GM23338 (cell line): ENCODE measurements at regions not wholly inside any gene's neighbourhood (a gene's known extent, or its start where the extent isn't known, plus 50 kb on each side); places are given as distances from the start of the nearest gene placed in this dataset.

ENCODE experiments used
- ATAC-seq: fragments of 200-7000 bp; cut with Tn5 transposase; 3 replicates; pipeline ENCODE4 v1.9.1; 2020
- DNase-seq: peaks from one replicate; pipeline ENCODE4 v3.0.0-alpha.2; 2015; ENCODE audit warnings: low spot score
- H2AFZ ChIP-seq: fragments of 200-600 bp; sonication (generic); 2 replicates; pipeline ENCODE4 v1.8.0; 2016; ENCODE audit warnings: antibody characterized with exemption, mild to moderate bottlenecking, moderate library complexity
- H3F3A ChIP-seq: fragments of 200-600 bp; sonication (generic); replicated peaks from 2 replicates; pipeline ENCODE4 v1.8.0; 2017; ENCODE audit warnings: antibody characterized with exemption, mixed run types, low read depth
- H3K27ac ChIP-seq: fragments of 200-600 bp; sonication (generic); 2 replicates; pipeline ENCODE4 v1.6.1; 2016; ENCODE audit warnings: low read depth
- H3K27me3 ChIP-seq: fragments of 200-600 bp; sonication (generic); 2 replicates; pipeline ENCODE4 v1.8.0; 2016; ENCODE audit warnings: mild to moderate bottlenecking, mixed run types, moderate library complexity; ENCODE audit not compliant: insufficient read depth
- H3K36me3 ChIP-seq: fragments of 200-600 bp; sonication (generic); 2 replicates; pipeline ENCODE4 v1.8.0; 2016; ENCODE audit warnings: mild to moderate bottlenecking; ENCODE audit not compliant: insufficient read depth
- H3K4me1 ChIP-seq: fragments of 200-600 bp; sonication (generic); 2 replicates; pipeline ENCODE4 v1.8.0; 2016; ENCODE audit warnings: mild to moderate bottlenecking, moderate library complexity; ENCODE audit not compliant: insufficient read depth
- H3K4me2 ChIP-seq: fragments of 200-600 bp; sonication (generic); 2 replicates; pipeline ENCODE4 v1.7.1; 2017; ENCODE audit warnings: mixed run types
- H3K4me3 ChIP-seq: fragments of 200-600 bp; sonication (generic); 2 replicates; pipeline ENCODE4 v1.6.1; 2016; ENCODE audit warnings: mixed run types
- H3K79me2 ChIP-seq: fragments of 200-600 bp; sonication (generic); replicated peaks from 2 replicates; pipeline ENCODE4 v1.8.0; 2017; ENCODE audit warnings: mild to moderate bottlenecking; ENCODE audit not compliant: insufficient read depth
- H3K9me2 ChIP-seq: fragments of 200-600 bp; sonication (generic); 2 replicates; pipeline ENCODE4 v1.8.0; 2017; ENCODE audit not compliant: insufficient read depth
- H4K20me1 ChIP-seq: fragments of 200-600 bp; sonication (generic); replicated peaks from 2 replicates; pipeline ENCODE4 v1.8.0; 2017; ENCODE audit warnings: mild to moderate bottlenecking; ENCODE audit not compliant: insufficient read depth
- H3K27ac Mint-ChIP-seq: 2 replicates; pipeline ENCODE4 v1.8.0; 2020; ENCODE audit warnings: inconsistent platforms, mild to moderate bottlenecking, moderate library complexity, mixed read lengths
- H3K27me3 Mint-ChIP-seq: 3 replicates; pipeline ENCODE4 v1.8.0; 2022; ENCODE audit warnings: low read depth, mild to moderate bottlenecking, moderate library complexity, mixed read lengths, inconsistent platforms; ENCODE audit not compliant: insufficient read depth, poor library complexity
- H3K36me3 Mint-ChIP-seq: 3 replicates; pipeline ENCODE4 v1.8.0; 2021; ENCODE audit warnings: low read depth, mild to moderate bottlenecking, inconsistent platforms, moderate library complexity, mixed read lengths
- H3K4me1 Mint-ChIP-seq: 3 replicates; pipeline ENCODE4 v1.8.0; 2020; ENCODE audit warnings: mild to moderate bottlenecking, inconsistent platforms, mixed read lengths
- H3K4me3 Mint-ChIP-seq: 3 replicates; pipeline ENCODE4 v1.8.0; 2021; ENCODE audit warnings: moderate library complexity, mild to moderate bottlenecking, inconsistent platforms, mixed read lengths
- H3K9me3 Mint-ChIP-seq: 3 replicates; pipeline ENCODE4 v1.8.0; 2020; ENCODE audit warnings: moderate library complexity, mild to moderate bottlenecking, inconsistent platforms, mixed read lengths
- CREB1 ChIP-seq: fragments of 250-450 bp; sonication (Bioruptor Pico); IDR thresholded peaks from 2 replicates; pipeline ENCODE4 v1.5.0; 2020; ENCODE audit warnings: low read depth, mild to moderate bottlenecking, moderate library complexity
- ETS1 ChIP-seq: IDR thresholded peaks from 2 replicates; pipeline ENCODE4 v1.6.1; 2016; ENCODE audit warnings: antibody characterized with exemption
- EZH2 ChIP-seq: fragments of 200-600 bp; sonication (generic); IDR thresholded peaks from one replicate; pipeline ENCODE4 v1.8.0; 2017; ENCODE audit warnings: antibody characterized with exemption, mild to moderate bottlenecking, low read depth; ENCODE audit not compliant: unreplicated experiment
- EZH2phosphoT487 ChIP-seq: fragments of 200-600 bp; sonication (generic); IDR thresholded peaks from one replicate; pipeline ENCODE4 v1.8.1; 2018; ENCODE audit warnings: antibody characterized with exemption; ENCODE audit not compliant: unreplicated experiment
- JUNB ChIP-seq: IDR thresholded peaks from one replicate; pipeline ENCODE4 v1.6.1; 2016; ENCODE audit warnings: antibody characterized with exemption; ENCODE audit not compliant: unreplicated experiment
- NANOG ChIP-seq: IDR thresholded peaks from 2 replicates; pipeline ENCODE4 v1.6.1; 2016; ENCODE audit warnings: antibody characterized with exemption, borderline replicate concordance
- POLR2AphosphoS5 ChIP-seq: IDR thresholded peaks from 2 replicates; pipeline ENCODE4 v1.6.1; 2016; ENCODE audit warnings: antibody characterized with exemption, low read depth
- ZNF114 ChIP-seq: fragments of 250-450 bp; sonication (Bioruptor Pico); IDR thresholded peaks from 2 replicates; pipeline ENCODE4 v1.5.0; 2020; ENCODE audit warnings: mild to moderate bottlenecking, moderate library complexity
- ZNF331 ChIP-seq: fragments of 250-450 bp; sonication (Bioruptor Pico); IDR thresholded peaks from 2 replicates; pipeline ENCODE4 v1.5.0; 2020; ENCODE audit warnings: low read depth, mild to moderate bottlenecking, moderate library complexity
- ZNF462 ChIP-seq: fragments of 250-450 bp; sonication (Bioruptor Pico); IDR thresholded peaks from 2 replicates; pipeline ENCODE4 v1.5.0; 2020; ENCODE audit warnings: mild to moderate bottlenecking, moderate library complexity
- TF ChIP-seq, protein P1 (sequence below), 2 experiments: fragments of 200-600 bp in 1 of 2; sonication (generic) in 1 of 2; conservative IDR thresholded peaks; 2 replicates each; pipeline versions ENCODE4 v1.5.1 to v1.6.1; 2016 to 2017; ENCODE audit warnings: antibody characterized with exemption in 2 of 2, low read depth in 2 of 2, mild to moderate bottlenecking in 2 of 2, moderate library complexity in 1 of 2

DNA sequence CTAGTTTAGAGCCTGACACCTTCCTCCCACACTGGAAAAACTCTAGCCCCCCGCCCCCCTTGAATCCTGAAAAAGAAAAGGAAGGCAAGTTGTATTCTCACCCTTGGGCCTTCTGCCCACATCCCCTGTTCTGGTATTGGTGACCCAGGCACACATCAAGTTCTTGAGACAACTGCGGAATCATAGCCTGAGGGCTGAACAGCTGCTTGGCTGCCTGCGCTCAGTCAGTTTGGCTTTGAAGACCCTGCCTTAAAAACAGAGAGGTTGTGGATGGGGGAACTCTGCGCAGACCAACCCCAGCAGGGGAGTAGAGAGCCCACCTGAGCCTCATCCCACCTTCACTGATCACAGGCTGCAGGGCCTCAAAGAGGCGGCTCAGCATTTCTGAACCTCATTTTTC lies 229.2 kb downstream of the ANAPC1 start:
- Histone ChIP-seq H4K20me1 (no peaks in the 10 kb centered on the region), H3K79me2 (no peaks in the 10 kb centered on the region), H3K27me3 (no peaks in the 10 kb centered on the region), H3K4me2 (no peak overlapping the region), H3K4me1 (no peaks in the 10 kb centered on the region), H3F3A (no peaks in the 10 kb centered on the region), H2AFZ (no peak overlapping the region), H3K27ac (no peak overlapping the region), H3K36me3 (no peaks in the 10 kb centered on the region), H3K9me2 (no peaks in the 10 kb centered on the region), H3K4me3 (no peak overlapping the region)
- DNase-seq (no peak), ATAC-seq (no peak)
- Mint-ChIP-seq H3K27me3 (peaks cover 2% of the 10 kb centered on the region), H3K9me3 (no peaks in the 10 kb centered on the region), H3K36me3 (peaks cover 2% of the 10 kb centered on the region; the same call in 1 of the 3 replicates), H3K4me3 (no peak overlapping the region), H3K4me1 (peaks cover 10% of the 10 kb centered on the region), H3K27ac (no peak overlapping the region)
- TF ChIP-seq ZNF331 (CRISPR knock-in tag), result no peak
- TF ChIP-seq ZNF462 (CRISPR knock-in tag), result no peak
- no peak for TF ChIP-seq JUNB
- no peak for TF ChIP-seq EZH2phosphoT487

DNA sequence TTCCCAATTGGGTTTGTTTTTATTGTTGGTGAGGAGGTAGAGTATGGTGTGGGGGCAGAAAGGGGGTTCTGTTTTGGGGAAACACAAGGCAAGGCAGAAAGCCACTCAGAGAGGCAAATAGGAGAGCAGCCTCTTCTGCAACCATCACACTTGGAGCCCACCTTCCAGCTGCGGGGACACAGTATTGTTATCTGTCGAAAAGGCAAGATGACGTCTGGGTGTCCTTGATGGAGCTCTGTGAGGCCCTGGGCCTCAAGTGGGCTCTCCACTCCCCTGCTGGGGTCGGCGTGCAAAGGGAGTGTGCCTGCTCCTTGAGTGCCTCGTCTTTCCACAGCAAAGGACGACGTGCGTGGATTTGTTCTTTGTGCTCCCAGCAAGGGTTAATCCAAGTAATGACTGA lies 227.6 kb downstream of the ANAPC1 start:
- Histone ChIP-seq H3K4me1 (no peaks in the 10 kb centered on the region), H3K4me2 (no peak overlapping the region), H3K4me3 (no peak overlapping the region), H3K27ac (no peak overlapping the region), H4K20me1 (no peaks in the 10 kb centered on the region), H2AFZ (no peak overlapping the region), H3F3A (no peaks in the 10 kb centered on the region), H3K9me2 (0 out of 2 replicates have a peak, but pooled peaks cover 3% of the 10 kb centered on the region), H3K27me3 (no peaks in the 10 kb centered on the region), H3K36me3 (no peaks in the 10 kb centered on the region), H3K79me2 (no peaks in the 10 kb centered on the region)
- H3K9me3 Mint-ChIP-seq, result no peaks in the 10 kb centered on the region
- no peak for DNase-seq
- no peak overlapping the region for H3K4me3 Mint-ChIP-seq
- H3K27ac Mint-ChIP-seq, result no peak overlapping the region
- peaks cover 14% of the 10 kb centered on the region for H3K4me1 Mint-ChIP-seq
- ATAC-seq, result no peak
- H3K27me3 Mint-ChIP-seq, result peaks cover 2% of the 10 kb centered on the region
- peaks cover 2% of the 10 kb centered on the region; the same call in 1 of the 3 replicates for H3K36me3 Mint-ChIP-seq
- TF ChIP-seq POLR2AphosphoS5 (no peak), ZNF114 (CRISPR knock-in tag) (no peak), EZH2 (no peak), CREB1 (no peak), ETS1 (no peak), JUNB (no peak), EZH2phosphoT487 (no peak), NANOG (no peak)
- TF ChIP-seq, protein P1, sequence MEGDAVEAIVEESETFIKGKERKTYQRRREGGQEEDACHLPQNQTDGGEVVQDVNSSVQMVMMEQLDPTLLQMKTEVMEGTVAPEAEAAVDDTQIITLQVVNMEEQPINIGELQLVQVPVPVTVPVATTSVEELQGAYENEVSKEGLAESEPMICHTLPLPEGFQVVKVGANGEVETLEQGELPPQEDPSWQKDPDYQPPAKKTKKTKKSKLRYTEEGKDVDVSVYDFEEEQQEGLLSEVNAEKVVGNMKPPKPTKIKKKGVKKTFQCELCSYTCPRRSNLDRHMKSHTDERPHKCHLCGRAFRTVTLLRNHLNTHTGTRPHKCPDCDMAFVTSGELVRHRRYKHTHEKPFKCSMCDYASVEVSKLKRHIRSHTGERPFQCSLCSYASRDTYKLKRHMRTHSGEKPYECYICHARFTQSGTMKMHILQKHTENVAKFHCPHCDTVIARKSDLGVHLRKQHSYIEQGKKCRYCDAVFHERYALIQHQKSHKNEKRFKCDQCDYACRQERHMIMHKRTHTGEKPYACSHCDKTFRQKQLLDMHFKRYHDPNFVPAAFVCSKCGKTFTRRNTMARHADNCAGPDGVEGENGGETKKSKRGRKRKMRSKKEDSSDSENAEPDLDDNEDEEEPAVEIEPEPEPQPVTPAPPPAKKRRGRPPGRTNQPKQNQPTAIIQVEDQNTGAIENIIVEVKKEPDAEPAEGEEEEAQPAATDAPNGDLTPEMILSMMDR (conservative IDR thresholded peaks at IDR 0.05; ENCODE audit: low read depth in 2 of 2), result no peak
